NCI-H1105 (cell line): ENCODE measurements at regions not wholly inside any gene's neighbourhood (a gene's known extent, or its start where the extent isn't known, plus 50 kb on each side); places are given as distances from the start of the nearest gene placed in this dataset.
"Not testable (repeated sequence)": the region's sequence is repeated elsewhere in the genome, so short reads cannot be mapped to it uniquely, and the experiment has no call there.

ENCODE experiments used
- DNase-seq: peaks from one replicate; lab custom pipeline; 2025; lab: John Stamatoyannopoulos, UW

DNA sequence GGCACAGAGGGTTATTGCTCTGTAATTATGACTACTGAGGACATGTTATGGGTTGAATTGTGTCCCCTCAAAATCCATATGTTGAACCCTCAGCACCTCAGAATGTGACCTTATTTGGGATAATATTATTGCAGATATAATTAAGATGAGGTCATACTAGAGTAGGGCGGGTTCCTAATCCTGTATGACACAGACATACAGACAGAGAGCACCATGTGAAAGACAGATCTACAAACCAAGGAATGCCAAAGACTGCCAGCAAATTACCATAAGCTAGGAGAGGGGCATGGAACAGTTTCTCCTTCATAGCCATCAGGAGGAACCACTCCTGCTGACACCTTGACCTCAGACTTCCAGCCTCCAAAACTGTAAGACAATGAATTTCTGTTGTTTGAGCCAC, 115.2 kb upstream of the OTUD4 start:
- no peak for DNase-seq

DNA sequence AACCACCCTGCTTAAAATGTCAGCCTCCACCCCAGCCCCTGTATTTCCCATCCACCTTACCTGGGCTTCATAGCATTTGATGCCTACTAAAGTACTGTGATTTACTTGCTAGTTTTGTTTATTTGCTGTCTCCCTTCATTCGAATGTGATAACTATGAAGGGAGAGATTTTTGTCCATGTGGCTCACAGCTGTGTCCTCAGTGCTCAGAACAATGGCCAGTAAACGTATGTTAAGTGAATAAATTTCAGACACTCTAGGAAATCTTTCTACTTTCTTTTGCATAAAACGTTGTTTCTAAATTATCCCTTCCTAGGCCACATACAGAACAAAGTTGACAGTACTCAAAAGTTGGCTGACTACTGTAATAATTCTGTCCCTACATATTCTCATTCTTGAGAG, 114.7 kb upstream of the OTUD4 start:
- no peak for DNase-seq

- no peak for DNase-seq
Observed at GRCh38 chr4:145293658-145294057, 113.3 kb upstream of the OTUD4 start.

DNA sequence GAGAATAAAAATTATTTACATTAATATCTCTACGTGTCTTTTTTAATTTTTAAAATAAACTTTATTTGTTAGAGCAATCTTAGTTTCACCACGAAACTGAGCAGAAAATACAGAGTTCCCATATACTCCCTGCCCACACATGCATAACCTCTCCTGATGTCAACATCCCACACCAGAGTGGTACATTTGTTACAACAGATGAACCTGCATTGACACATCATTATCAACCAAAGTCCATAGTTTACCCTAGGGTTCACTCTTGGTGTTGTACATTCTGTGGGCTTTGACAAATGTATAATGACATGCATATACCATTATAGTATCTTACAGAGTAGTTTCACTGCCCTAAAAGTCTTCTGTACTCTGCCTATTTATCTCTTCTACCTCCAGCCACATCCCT, 110.6 kb upstream of the OTUD4 start:
- DNase-seq, result no peak

DNA sequence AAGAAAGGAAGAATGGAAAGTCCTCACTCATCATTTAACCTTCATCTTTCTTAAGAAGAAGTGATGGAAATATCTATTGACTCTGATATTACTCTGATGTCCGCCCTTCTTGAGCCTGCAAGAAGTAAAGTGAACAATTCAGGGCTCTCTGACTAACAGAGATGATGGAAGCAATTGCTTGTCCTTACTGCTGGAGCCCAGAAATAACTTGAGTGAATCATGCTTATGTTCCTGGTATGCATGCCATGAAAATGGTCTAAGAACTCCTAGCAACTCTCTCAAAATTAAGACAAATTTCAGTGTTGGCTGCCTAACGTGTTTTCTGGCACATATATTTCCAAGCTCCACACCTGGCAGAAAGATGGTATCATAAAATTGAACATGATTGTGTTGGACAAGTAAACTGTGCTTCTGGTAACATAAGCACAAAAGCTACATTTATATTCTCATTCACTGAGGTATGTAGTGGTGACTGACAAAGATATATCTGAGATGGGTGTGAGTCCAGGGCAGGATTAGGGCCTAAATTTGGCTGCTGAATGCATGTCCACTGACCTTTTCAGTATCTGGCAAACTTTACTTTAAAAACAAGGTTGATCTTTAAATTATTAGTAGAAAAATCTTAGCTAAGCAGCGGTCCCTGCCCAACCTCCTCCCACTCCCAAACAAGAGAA, 109.2 kb upstream of the OTUD4 start:
- no peak for DNase-seq

DNA sequence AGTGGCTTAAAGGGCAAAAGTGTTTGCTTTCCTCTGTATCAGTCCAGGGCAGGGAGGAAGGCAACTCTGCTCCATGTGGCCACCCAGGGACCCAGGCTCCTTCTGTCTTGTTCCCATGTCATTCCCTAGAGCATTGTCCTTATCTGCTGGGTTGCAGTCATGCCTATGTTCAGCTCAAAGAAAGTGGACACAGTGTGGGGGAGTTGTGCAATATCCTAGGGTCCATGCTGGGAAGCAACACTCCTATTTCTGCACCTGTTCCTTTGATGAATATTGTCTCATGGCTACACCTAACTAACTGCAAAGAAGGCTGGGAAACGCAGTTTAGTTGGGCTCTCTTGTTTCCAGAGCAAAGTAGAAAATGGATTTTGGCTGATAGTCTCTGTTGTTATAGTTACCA, 107.0 kb upstream of the OTUD4 start:
- DNase-seq, result no peak

- DNase-seq, result no peak
Observed at GRCh38 chr4:145285928-145286327, 105.5 kb upstream of the OTUD4 start.

DNA sequence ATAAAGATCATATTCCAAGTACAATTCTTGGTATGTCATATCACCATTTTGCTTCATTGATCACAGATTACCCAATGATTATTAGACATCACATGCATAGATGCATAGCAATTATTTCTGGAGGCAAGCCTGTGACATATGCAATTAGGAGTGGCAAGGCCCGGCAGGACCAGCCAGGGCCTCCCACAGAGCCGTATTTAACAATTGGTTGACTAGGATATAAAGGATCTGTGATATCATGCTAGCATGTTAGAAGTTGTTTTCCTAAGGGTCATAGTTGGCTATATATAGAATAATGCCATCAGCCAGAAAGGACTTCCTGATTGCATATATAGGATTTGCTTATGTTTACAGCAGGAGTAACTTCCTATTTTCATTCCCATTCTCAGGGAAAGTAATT, 103.5 kb upstream of the OTUD4 start:
- DNase-seq, result no peak

- DNase-seq, result no peak
Observed at GRCh38 chr4:145281951-145282350, 101.6 kb upstream of the OTUD4 start.

DNA sequence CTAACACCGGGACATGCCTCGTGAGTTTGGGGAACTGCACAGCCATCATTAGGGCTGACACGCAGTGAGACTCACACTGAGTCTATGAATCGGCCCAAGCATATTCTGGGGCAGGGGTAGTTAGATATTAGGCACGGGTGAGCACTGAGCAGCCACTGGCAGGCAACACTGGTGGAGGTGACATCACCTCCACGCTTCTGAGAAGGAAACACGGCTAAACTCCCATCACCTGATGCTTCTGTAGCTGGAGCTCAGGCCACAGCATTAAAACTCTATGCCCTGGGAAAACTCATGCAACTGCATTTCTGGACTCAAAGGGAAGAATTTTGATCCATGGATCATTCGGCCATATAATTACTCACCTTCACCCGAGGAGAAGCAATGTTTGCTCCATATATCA, 100.8 kb upstream of the OTUD4 start:
- DNase-seq, result no peak

DNA sequence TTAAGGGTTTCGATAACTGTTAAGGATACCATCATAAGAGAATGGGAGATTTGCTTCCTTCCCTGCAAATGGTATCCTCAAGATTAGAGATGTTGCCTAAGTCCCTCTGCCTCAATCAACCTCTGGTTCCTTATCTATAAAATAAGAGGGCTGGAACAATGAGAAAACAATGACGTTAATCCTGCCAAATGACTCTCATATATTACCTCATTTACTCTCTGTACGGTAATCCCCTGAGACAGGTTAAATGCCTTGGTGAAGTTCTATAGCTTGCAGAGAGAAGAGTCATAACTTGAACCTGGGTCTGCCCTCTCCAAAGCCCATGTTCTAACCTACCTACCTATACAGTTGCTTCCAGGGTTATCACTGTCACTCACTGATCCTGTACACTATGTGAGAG, 100.2 kb upstream of the OTUD4 start:
- DNase-seq, result no peak

GRCh38 chr4:145279122-145279960, 99.0 kb upstream of the OTUD4 start:
- no peak for DNase-seq

DNA sequence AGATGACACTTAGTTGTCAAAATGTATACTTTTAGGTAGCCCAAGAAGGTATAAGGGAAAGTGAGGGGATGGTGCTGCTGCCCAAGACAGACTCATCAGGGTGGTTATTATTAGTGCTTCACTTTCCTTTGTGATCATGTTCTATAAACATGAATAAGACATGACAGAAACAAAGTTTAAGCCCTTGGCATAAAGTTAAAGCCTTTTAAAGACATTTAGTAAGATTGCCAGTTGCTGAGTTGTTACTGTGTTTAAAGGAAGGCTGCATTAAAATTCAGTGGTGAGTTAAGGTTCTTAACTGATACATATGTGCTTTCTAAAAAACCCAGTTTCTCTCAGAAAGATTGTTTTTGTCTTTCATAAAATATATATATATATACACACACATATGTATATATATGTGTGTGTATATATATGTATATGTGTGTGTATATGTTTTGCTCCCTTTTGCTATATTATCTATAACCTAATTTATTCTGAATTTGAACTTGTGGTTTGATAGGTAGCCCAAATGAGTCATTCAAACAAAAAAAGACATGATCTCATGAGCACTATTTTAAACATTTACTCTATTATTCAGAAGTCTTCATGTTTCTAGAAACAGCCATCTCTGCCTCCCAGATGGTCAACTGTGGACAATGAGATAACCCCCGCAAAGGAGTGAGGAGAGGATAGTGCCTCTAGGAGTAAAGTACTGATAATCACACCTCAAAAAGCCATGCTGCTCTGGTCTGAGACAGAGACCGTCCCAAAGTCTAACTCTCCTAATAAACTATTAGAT, 98.1 kb upstream of the OTUD4 start:
- no peak for DNase-seq

DNA sequence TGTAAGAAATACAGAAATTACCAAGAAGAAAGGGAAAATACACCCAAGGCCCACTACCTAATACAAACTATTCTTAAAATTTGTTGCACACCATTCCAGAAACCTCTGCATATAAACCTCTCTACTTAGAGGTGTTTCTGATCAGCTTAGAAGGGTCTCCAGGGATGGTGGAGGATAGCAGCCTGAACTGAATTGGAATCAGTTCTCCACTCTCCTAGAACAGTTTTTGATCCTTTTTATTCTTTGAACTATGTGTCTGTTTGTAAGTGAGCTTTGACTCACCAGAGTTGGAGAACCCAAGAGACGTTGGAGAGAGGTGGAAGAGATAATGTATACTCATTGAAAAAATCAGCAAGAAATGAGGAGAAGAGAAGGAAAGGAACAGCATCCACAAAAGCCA, 96.6 kb upstream of the OTUD4 start:
- DNase-seq, result no peak

GRCh38 chr4:145276050-145276449, 95.7 kb upstream of the OTUD4 start:
- DNase-seq, result no peak

GRCh38 chr4:145271194-145271593, 90.8 kb upstream of the OTUD4 start:
- DNase-seq, result no peak

GRCh38 chr4:145266881-145267280, 86.5 kb upstream of the OTUD4 start:
- no peak for DNase-seq

GRCh38 chr4:145260091-145260490, 79.7 kb upstream of the OTUD4 start:
- DNase-seq, result no peak

GRCh38 chr4:145255311-145255710, 74.9 kb upstream of the OTUD4 start:
- not testable (repeated sequence) for DNase-seq

DNA sequence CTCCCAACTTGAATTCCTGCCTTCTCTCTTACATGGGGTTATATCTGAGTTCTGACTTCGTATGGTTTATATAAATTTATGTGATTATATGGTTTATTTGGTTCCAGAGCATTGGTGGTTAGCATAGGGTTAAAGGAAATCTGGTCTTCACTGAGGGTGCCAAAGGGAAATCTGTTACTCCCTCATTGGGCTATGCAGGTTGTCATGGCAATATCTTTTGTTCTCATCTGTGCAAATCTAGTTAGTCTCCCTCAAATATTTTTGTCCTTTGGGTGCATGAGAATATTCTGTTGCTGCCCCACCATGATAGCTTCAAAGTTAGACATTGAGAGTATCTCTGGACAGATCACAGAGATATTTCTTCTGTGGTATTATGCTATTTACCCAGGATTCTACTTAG, 71.8 kb upstream of the OTUD4 start:
- DNase-seq, result no peak

DNA sequence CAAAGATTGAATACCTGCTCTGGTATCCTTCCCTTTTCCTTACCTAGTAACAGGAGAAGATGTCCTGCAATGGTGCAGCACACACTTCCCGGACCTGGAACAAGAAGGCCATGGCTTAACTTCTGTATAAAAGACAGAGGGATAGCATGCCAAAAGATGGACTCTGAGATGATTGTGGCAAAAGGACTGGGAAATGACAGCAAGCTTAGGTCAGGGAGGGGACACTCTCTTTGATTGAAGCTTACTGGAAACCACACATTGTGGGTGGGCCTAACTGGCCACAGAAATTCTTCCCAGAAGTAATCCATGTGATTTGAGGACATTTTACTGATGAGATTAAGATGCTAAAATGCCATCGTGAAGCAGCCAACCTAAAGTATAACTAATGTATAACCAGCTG, 71.0 kb upstream of the OTUD4 start:
- DNase-seq, result no peak

DNA sequence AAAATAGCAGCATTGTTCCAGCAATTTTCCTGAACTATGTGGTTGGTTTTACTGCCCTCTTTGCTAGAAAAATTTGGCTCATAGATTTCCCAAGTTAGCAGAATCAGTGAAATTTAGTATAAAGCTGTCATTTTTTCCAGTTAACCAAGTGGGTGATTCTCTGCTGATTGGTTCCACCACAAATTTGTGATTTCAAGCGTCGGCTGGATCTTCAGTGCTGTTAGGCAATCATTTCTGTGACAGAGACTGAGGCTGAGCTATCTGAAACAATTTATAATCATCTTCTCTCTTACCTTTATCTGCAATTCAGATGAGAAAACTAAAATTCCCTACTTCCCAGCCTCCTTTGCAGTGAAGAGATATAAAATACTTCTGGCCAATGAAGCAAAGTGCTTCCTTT, 68.6 kb upstream of the OTUD4 start:
- DNase-seq, result no peak

DNA sequence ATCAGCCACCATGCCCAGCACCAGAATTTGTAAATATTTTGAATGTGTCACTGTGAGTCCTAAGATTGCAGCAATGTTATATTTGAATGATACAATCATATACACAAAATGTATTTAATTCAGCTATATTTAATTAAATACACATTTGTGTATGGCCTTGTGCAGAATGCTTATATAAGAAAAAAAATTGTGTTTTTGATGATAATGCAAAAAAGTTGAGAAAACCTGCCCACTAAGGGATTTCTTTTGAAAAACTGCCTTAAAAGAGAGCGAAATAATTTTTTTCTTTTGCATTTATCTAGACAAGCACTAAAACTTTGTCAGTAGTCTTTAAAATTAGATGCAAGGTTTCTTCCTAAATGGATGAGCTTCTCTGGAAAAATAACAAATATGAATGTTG, 68.1 kb upstream of the OTUD4 start:
- DNase-seq, result no peak
